Mesenchymal stem cell (in vitro differentiated cells and primary cell): ENCODE measurements at regions not wholly inside any gene's neighbourhood (a gene's known extent, or its start where the extent isn't known, plus 50 kb on each side); places are given as distances from the start of the nearest gene placed in this dataset.

ENCODE experiments used
- DNase-seq: peaks from one replicate; pipeline ENCODE4 v3.0.0-alpha.2; 2013
- H2AFZ ChIP-seq: one replicate; pipeline ENCODE4 v1.6.1; 2013; ENCODE audit warnings: low read depth, mild to moderate bottlenecking, control low read depth, inconsistent platforms, low read length, moderate library complexity
- H2AK5ac ChIP-seq: 2 replicates; pipeline ENCODE4 v1.6.1; 2013; ENCODE audit warnings: low read length, moderate library complexity, mild to moderate bottlenecking, inconsistent platforms; ENCODE audit not compliant: severe bottlenecking
- H2BK120ac ChIP-seq: one replicate; pipeline ENCODE4 v1.6.1; 2013; ENCODE audit warnings: low read depth, mild to moderate bottlenecking, inconsistent platforms, low read length, moderate library complexity
- H2BK12ac ChIP-seq, 2 experiments: one replicate each; pipeline ENCODE4 v1.6.1; 2013; ENCODE audit warnings: inconsistent platforms in 2 of 2, low read length in 2 of 2, mild to moderate bottlenecking in 2 of 2, moderate library complexity in 2 of 2, control low read depth in 1 of 2
- H2BK15ac ChIP-seq: one replicate; pipeline ENCODE4 v1.6.1; 2013; ENCODE audit warnings: mild to moderate bottlenecking, low read depth, inconsistent platforms; ENCODE audit not compliant: poor library complexity, severe bottlenecking
- H2BK5ac ChIP-seq: 2 replicates; pipeline ENCODE4 v1.6.1; 2013; ENCODE audit warnings: low read depth, mild to moderate bottlenecking, low read length, control low read depth, inconsistent platforms; ENCODE audit not compliant: poor library complexity, severe bottlenecking
- H3K14ac ChIP-seq, 2 experiments: one replicate each; pipeline ENCODE4 v1.6.1; 2013; ENCODE audit warnings: inconsistent platforms in 2 of 2, low read length in 2 of 2, control low read depth in 1 of 2, mild to moderate bottlenecking in 1 of 2, moderate library complexity in 1 of 2
- H3K18ac ChIP-seq, 2 experiments: one replicate each; pipeline ENCODE4 v1.6.1; 2013; ENCODE audit warnings: inconsistent platforms in 2 of 2, low read length in 2 of 2, control low read depth in 1 of 2, low read depth in 1 of 2, mild to moderate bottlenecking in 1 of 2
- H3K23ac ChIP-seq, 2 experiments: one replicate each; pipeline ENCODE4 v1.6.1; 2013; ENCODE audit warnings: inconsistent platforms in 2 of 2, low read length in 2 of 2, mild to moderate bottlenecking in 2 of 2, moderate library complexity in 2 of 2, control low read depth in 1 of 2
- H3K27ac ChIP-seq: 2 replicates; pipeline ENCODE4 v1.5.1; 2013; ENCODE audit warnings: mild to moderate bottlenecking, moderate library complexity, low read length, control low read depth, inconsistent platforms; ENCODE audit not compliant: poor library complexity, severe bottlenecking
- H3K27me3 ChIP-seq, 2 experiments: 2 replicates each; pipeline versions ENCODE4 v1.6.1 to v1.7.0; 2013; ENCODE audit warnings: low read length in 2 of 2, mild to moderate bottlenecking in 2 of 2, moderate library complexity in 2 of 2, control low read depth in 1 of 2, inconsistent platforms in 1 of 2; ENCODE audit not compliant: control insufficient read depth in 1 of 2, insufficient read depth in 1 of 2
- H3K36me3 ChIP-seq, 2 experiments: 2 replicates each; pipeline versions ENCODE4 v1.6.1 to v1.7.0; 2013; ENCODE audit warnings: low read length in 2 of 2, control low read depth in 1 of 2, inconsistent platforms in 1 of 2, low read depth in 1 of 2, mild to moderate bottlenecking in 1 of 2; ENCODE audit not compliant: insufficient read depth in 2 of 2, control insufficient read depth in 1 of 2
- H3K4ac ChIP-seq, 2 experiments: one replicate each; pipeline ENCODE4 v1.6.1; 2013; ENCODE audit warnings: inconsistent platforms in 2 of 2, low read length in 2 of 2, mild to moderate bottlenecking in 2 of 2, moderate library complexity in 2 of 2, control low read depth in 1 of 2, low read depth in 1 of 2
- H3K4me1 ChIP-seq: 2 replicates; pipeline ENCODE4 v1.6.1; 2013; ENCODE audit warnings: low read depth, low read length, control low read depth; ENCODE audit not compliant: control insufficient read depth, insufficient read depth
- H3K4me2 ChIP-seq: 2 replicates; pipeline ENCODE4 v1.6.1; 2013; ENCODE audit warnings: low read length, mild to moderate bottlenecking, inconsistent platforms; ENCODE audit not compliant: poor library complexity, severe bottlenecking
- H3K4me3 ChIP-seq, 2 experiments: 2 replicates each; pipeline versions ENCODE4 v1.5.1 to v1.7.0; 2013; ENCODE audit warnings: low read length in 2 of 2, mild to moderate bottlenecking in 2 of 2, control low read depth in 1 of 2, low read depth in 1 of 2; ENCODE audit not compliant: insufficient read depth in 1 of 2
- H3K79me1 ChIP-seq: replicated peaks from 2 replicates; pipeline ENCODE4 v1.6.1; 2013; ENCODE audit warnings: mild to moderate bottlenecking, control low read depth, low read length, inconsistent platforms; ENCODE audit not compliant: poor library complexity, severe bottlenecking
- H3K9ac ChIP-seq: 2 replicates; pipeline ENCODE4 v1.7.0; 2013; ENCODE audit warnings: mild to moderate bottlenecking, low read length, moderate library complexity
- H3K9me3 ChIP-seq: 2 replicates; pipeline ENCODE4 v1.7.0; 2013; ENCODE audit warnings: mild to moderate bottlenecking, low read length; ENCODE audit not compliant: control insufficient read depth
- H4K8ac ChIP-seq: one replicate; pipeline ENCODE4 v1.6.1; 2013; ENCODE audit warnings: inconsistent platforms, mild to moderate bottlenecking, low read length, moderate library complexity
- H4K91ac ChIP-seq: one replicate; pipeline ENCODE4 v1.6.1; 2013; ENCODE audit warnings: mild to moderate bottlenecking, low read length, inconsistent platforms
- WGBS: methylation state at CpG from one replicate; pipeline ENCODE4 v1.1.7; 2013; ENCODE audit warnings: mixed read lengths; 5-methylcytosine and 5-hydroxymethylcytosine counted together

DNA sequence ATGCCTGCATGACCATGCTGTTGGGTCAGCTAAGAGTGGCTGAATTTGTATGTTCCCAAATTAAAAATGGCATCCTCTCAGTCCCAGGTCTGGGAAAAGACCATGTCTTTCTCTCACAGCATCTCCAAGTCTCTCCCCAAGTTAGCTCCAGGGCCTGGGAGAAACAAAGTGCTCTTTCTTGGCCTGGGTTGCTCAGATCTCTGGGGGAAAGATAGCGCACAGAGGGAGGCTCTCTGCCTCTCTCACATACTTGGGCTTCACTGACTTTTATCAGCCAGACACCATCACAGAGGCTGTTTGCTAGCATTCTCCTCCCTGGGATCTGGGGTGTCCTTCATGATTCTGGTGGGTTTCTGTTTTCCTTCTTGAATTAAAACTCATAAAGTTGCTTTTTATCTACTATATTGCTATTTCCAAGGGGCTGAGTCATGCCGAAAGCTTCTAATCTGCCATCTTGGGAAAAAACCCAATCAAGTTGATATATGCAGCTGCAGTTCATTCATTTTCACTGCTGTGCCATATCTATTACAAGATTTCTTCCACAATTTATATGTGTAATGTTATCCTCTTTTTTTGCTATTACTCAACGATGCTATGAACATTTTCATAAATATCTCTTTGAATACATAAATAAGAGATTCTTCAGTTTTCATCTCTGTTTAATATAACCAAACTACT lies 190.2 kb downstream of the MOXD1 start:
- H3K4me3 ChIP-seq: no peak overlapping the region
- no peak overlapping the region for H3K4me2 ChIP-seq
- H4K8ac ChIP-seq: no peak overlapping the region
- H3K36me3 ChIP-seq: peaks cover 0 to 7% of the 10 kb centered on the region in 2 experiments
- H3K9me3 ChIP-seq: no peaks in the 10 kb centered on the region
- no peak overlapping the region for H2AFZ ChIP-seq
- no peak overlapping the region for H3K27ac ChIP-seq
- no peak overlapping the region for H2AK5ac ChIP-seq
- no peak overlapping the region for H3K14ac ChIP-seq
- peak overlapping the region; percentile 11 for H2BK120ac ChIP-seq
- no peak overlapping the region for H4K91ac ChIP-seq
- H2BK12ac ChIP-seq: no peak overlapping the region
- no peak overlapping the region for H2BK5ac ChIP-seq
- DNase-seq: no peak
- no peaks in the 10 kb centered on the region for H3K79me1 ChIP-seq
- no peak overlapping the region for H3K4ac ChIP-seq
- H3K4me1 ChIP-seq: peaks cover 5% of the 10 kb centered on the region
- H3K9ac ChIP-seq: no peak overlapping the region
- H2BK15ac ChIP-seq: no peak overlapping the region
- no peak overlapping the region for H3K18ac ChIP-seq
- WGBS: 75% methylated on average over 1 of the region's 3 CpGs
- no peak overlapping the region for H3K23ac ChIP-seq
- H3K27me3 ChIP-seq: no peaks in the 10 kb centered on the region

DNA sequence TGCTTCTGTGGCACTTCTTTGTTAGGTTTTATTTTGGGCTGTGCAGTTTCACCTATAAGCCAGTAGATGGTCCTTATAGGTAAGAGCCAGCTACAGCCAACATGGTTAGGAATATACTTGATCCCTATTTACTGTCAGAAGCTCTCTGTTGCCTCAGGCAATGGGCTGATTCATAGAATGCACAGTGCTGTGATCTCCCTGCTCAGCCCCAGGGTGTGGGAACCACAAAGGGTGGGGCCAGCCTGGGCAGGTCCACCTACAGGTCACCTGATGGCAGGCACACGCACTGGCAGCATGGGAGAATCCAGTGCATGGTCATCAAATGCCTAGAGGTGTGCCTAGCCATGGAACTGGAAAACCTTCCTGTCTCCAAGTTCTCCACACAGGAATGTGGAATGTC lies 191.9 kb downstream of the MOXD1 start:
- WGBS: 100% methylated on average over 1 of the region's 1 CpG
- H2AK5ac ChIP-seq: peak overlapping the region; percentile 1

DNA sequence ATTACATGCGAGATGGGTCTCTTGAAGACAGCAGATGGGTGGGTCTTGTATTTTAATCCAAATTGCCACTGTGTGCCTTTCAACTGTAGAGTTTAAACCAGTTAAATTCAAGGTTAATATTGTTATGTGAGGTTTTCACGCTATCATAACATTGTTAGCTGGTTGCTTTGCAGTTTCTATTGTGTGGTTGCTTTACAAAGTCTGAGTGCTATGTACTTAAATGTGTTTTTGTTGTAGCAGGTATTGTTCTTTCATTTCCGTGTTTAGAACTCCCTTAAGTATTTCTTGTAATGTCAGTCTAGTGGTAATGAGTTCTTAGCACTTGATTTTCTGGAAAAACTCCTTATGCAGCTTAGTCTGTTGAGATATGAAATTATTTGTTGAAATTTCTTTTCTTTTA lies 193.3 kb downstream of the MOXD1 start:
- H3K4me3 ChIP-seq: no peak overlapping the region
- no peak overlapping the region for H3K9ac ChIP-seq
- no peak overlapping the region for H3K23ac ChIP-seq
- no peak overlapping the region for H4K8ac ChIP-seq
- H3K4me1 ChIP-seq: peaks cover 5% of the 10 kb centered on the region
- no peaks in the 10 kb centered on the region for H3K79me1 ChIP-seq
- no peak overlapping the region for H3K14ac ChIP-seq
- WGBS: 97% methylated on average over 3 of the region's 3 CpGs
- H2BK12ac ChIP-seq: no peak overlapping the region
- H2BK15ac ChIP-seq: no peak overlapping the region
- no peak overlapping the region for H2AK5ac ChIP-seq
- DNase-seq: no peak
- H3K9me3 ChIP-seq: no peaks in the 10 kb centered on the region
- H3K27ac ChIP-seq: no peak overlapping the region
- no peak overlapping the region for H2BK120ac ChIP-seq
- no peak overlapping the region for H3K4ac ChIP-seq
- no peak overlapping the region for H3K18ac ChIP-seq
- peaks cover 0 to 7% of the 10 kb centered on the region in 2 experiments for H3K36me3 ChIP-seq
- H2BK5ac ChIP-seq: no peak overlapping the region
- no peaks in the 10 kb centered on the region for H3K27me3 ChIP-seq
- H2AFZ ChIP-seq: no peak overlapping the region
- no peak overlapping the region for H3K4me2 ChIP-seq
- no peak overlapping the region for H4K91ac ChIP-seq

More for the DNA sequence above, 191.9 kb downstream of the MOXD1 start:
- H3K14ac ChIP-seq: no peak overlapping the region
- no peak overlapping the region for H4K91ac ChIP-seq
- H3K23ac ChIP-seq: no peak overlapping the region
- no peaks in the 10 kb centered on the region for H3K79me1 ChIP-seq
- H2BK120ac ChIP-seq: no peak overlapping the region
- no peak overlapping the region for H2BK5ac ChIP-seq
- H3K4me3 ChIP-seq: no peak overlapping the region
- no peak overlapping the region for H2AFZ ChIP-seq
- no peaks in the 10 kb centered on the region for H3K9me3 ChIP-seq
- H3K18ac ChIP-seq: no peak overlapping the region
- DNase-seq: no peak
- peaks cover 5% of the 10 kb centered on the region for H3K4me1 ChIP-seq
- H3K4ac ChIP-seq: no peak overlapping the region
- H4K8ac ChIP-seq: no peak overlapping the region
- no peaks in the 10 kb centered on the region for H3K27me3 ChIP-seq
- H2BK15ac ChIP-seq: no peak overlapping the region
- no peak overlapping the region for H3K9ac ChIP-seq
- H3K27ac ChIP-seq: no peak overlapping the region
- no peak overlapping the region for H3K4me2 ChIP-seq
- peaks cover 0 to 7% of the 10 kb centered on the region in 2 experiments for H3K36me3 ChIP-seq
- H2BK12ac ChIP-seq: no peak overlapping the region

DNA sequence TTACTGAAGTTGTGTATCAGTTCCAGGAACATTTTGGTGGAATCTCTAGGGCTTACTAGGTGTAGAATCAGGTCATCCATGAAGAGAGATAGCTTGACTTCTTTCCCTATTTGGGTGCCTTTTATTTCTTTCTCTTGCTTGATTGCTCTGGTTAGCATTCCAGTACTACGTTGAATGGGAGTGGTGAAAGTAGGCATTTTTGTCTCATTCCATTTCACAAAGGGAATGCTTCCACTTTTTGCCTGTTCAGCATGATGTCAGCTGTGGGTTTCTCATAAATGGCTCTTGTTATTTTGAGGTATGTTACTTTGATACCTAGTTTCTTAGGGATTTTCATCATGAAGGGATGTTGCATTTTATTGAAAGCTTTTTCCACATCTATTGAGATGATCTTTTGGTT lies 195.3 kb downstream of the MOXD1 start:
- WGBS: 46% methylated on average over 1 of the region's 1 CpG
- no peak overlapping the region for H2BK12ac ChIP-seq

More for the DNA sequence above, 195.3 kb downstream of the MOXD1 start:
- H3K79me1 ChIP-seq: no peaks in the 10 kb centered on the region
- DNase-seq: no peak
- H3K9ac ChIP-seq: no peak overlapping the region
- no peak overlapping the region for H3K4me3 ChIP-seq
- H2AK5ac ChIP-seq: no peak overlapping the region
- H3K9me3 ChIP-seq: no peaks in the 10 kb centered on the region
- H2BK15ac ChIP-seq: no peak overlapping the region
- H3K14ac ChIP-seq: no peak overlapping the region
- no peak overlapping the region for H3K23ac ChIP-seq
- no peaks in the 10 kb centered on the region for H3K27me3 ChIP-seq
- H2BK5ac ChIP-seq: no peak overlapping the region
- H4K8ac ChIP-seq: no peak overlapping the region
- H4K91ac ChIP-seq: no peak overlapping the region
- H3K18ac ChIP-seq: no peak overlapping the region
- no peak overlapping the region for H3K4me2 ChIP-seq
- no peak overlapping the region for H2AFZ ChIP-seq
- H3K4ac ChIP-seq: no peak overlapping the region
- H2BK120ac ChIP-seq: no peak overlapping the region
- H3K36me3 ChIP-seq: peaks cover 0 to 7% of the 10 kb centered on the region in 2 experiments
- peaks cover 6% of the 10 kb centered on the region for H3K4me1 ChIP-seq
- H3K27ac ChIP-seq: peak overlapping the region; percentile 90
